Limb (tissue), 2 donors: ENCODE measurements at regions not wholly inside any gene's neighbourhood (a gene's known extent, or its start where the extent isn't known, plus 50 kb on each side); places are given as distances from the start of the nearest gene placed in this dataset.
A peak's percentile ranks its signal among the peaks of the same experiment; 100 is the strongest.

Source experiments
- DNase-seq, 2 donors: peaks; one replicate each; pipeline ENCODE4 v3.0.0-alpha.2; 2016; ENCODE audit errors: extremely low spot score in 2 of 2

DNA sequence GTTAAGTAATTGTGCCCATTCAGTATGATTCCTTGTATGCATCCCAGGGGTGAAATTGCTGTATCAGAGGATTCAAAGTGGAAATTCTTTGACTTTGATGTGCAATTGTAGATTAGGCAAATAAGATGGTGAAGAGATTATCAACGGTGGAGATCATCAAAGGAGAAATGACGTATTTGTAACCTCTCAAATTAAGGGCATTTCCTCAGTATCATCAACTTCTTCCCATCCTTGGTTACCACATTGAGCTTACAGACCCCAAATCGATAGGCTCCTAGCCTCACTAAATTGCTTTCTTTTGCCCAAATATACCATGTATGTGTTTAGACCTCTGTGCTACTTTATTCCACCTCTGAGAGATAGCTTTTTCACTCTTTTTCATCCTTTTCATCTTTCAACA is 213.1 kb upstream of the ZFP64 start:
- no peak for DNase-seq

DNA sequence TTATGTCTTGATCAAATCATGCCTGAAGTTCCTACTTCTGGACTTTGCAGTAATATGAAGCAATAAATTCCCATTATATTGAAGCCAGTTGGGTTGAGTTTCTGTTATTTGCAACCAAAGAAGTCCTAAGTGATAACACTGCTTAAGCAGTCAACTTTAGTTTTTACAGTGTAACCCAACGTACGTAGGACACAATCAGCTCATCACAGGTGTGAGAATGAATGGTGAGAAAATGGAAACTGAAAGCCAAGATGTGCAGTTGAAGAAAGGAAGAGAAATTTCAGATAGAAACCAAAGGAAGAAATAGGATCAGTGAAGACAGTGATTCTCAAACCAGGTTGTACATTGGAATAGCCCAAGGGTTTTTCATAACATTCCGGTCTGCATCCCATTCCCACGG is 211.4 kb upstream of the ZFP64 start:
- no peak for DNase-seq

GRCh38 chr20:52402514-52402913 is 210.9 kb upstream of the ZFP64 start:
- DNase-seq = no peak

DNA sequence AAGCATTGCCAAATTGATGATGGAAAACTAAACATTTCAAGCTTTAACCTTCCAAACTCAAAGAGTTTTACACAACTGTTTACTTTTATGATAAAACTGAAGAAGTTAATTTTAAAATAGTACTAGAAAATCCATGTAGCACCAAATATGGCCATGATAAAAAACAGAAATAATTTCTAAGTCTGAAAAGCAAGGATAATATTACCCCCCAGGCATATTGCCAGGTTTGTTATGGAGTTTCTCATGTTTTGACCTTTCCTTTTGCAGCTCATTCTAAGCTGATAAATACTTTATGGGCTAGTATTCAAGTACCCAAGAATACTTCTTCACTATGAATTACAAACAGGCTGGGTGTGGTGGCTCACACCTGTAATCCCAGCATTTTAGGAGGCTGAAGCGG is 209.9 kb upstream of the ZFP64 start:
- DNase-seq = no peak

- DNase-seq = no peak
Measured at GRCh38 chr20:52399352-52399751, 207.8 kb upstream of the ZFP64 start.

- no peak for DNase-seq
Measured at GRCh38 chr20:52389606-52390005, 198.0 kb upstream of the ZFP64 start.

DNA sequence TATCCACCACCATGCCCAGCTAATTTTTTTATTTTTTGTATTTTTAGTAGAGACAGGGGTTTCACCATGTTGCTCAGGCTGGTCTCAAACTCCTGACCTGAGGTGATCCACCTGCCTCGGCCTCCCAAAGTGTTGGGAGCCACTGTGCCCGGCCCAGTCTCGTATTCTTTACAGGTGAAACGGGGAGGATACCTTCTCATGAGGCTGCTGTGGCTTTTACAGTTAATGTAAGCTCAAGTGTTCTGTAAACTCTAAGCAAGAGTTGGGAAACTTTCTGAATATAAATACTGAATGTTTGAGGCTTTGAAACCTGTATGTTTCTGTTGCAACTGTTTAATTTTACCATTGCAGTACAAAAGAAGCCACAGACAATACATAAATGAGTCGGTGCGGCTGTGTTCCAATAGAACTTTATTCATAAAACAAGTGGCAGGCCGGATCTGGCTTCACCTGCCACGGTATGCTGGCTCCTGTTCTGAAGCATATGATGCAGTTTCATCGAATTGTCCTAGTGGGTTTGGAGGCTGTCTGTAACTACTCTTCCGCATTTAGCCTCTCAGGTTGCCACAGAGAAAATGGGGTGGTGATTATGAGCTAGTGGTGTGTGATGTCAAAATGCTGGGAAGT is 192.5 kb upstream of the ZFP64 start:
- DNase-seq = no peak

DNA sequence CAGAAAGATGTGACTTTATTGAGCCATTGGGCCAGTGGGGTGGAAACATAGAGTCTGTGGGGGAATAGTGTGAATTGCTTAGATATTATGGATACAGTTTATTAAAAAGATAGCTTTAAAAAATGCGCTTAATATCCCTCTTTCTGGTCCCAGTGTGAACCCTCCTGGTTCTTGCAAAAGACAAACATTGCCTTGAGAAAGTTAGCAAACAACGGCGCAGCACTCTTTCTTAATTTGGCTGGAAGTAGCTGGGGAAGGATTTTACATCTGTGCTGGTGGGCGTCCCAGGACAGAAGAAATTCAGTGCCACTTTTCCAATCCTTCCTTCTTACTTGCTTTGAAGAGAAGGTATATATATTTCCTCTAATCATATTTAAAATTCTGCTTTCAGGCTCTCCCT is 191.4 kb upstream of the ZFP64 start:
- no peak for DNase-seq

- DNase-seq = peak in 1 of 2 donors; percentile 44
Measured at GRCh38 chr20:52379723-52380336, 188.3 kb upstream of the ZFP64 start.

GRCh38 chr20:52372169-52372568 is 180.6 kb upstream of the ZFP64 start:
- no peak for DNase-seq

DNA sequence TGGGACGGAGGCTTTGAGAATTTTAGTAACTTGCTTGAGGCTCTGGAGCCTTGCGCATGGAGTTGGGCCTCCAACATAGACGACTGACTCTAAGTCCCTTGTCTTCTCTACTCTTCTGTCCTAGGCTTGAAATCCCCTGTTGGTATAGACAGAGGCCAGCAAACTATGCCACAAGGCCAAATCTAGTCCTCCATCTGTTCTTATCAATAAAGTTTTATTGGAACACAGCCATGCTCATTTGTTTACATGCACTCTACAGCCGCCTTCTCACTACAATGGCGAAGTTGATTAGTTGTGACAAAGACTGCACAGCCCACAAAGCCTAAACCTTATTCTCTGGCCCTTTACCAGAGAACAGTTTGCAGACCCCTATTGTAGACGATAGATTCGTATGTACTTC is 174.1 kb upstream of the ZFP64 start:
- no peak for DNase-seq

- no peak for DNase-seq
Measured at GRCh38 chr20:52364405-52364804, 172.8 kb upstream of the ZFP64 start.

DNA sequence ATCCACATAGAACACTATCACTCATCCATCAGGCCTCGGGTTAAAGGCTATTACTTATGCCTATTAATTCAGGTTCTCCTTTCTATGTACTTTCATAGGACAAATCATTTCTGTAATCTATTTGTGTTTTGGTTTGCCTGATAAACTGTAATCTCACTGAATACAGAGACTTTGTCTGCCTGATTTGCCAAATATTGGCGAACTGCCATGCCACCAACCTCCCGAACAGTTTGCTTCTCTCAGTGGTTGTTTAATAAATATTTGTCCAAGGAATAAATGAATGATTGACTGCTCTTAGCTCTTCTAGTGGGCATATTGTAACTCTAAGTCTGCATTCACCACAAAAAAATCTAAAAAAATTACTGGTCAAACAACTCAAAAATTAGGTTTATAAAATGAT is 170.1 kb upstream of the ZFP64 start:
- DNase-seq = no peak

GRCh38 chr20:52349806-52350205 is 158.2 kb upstream of the ZFP64 start:
- DNase-seq = no peak

DNA sequence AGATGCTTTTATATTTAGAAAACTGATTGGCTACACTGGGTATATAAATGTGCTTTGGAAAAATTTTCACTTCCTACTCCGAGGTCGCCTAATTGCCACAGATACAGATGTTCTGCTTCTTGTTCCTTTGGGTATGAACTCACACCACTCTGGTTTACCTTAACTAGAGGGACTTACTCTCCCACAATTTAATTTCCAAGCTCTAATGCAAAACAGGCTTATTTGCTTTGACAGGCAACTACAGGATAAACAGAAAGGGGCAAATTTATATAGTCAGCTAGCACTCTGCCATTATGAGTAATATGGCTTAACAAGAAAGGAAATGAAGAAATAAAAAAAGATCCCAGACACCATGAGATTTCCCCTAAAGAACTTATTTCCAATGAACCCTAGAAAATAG is 156.9 kb upstream of the ZFP64 start:
- no peak for DNase-seq

- no peak for DNase-seq
Measured at GRCh38 chr20:52346797-52347196, 155.2 kb upstream of the ZFP64 start.

DNA sequence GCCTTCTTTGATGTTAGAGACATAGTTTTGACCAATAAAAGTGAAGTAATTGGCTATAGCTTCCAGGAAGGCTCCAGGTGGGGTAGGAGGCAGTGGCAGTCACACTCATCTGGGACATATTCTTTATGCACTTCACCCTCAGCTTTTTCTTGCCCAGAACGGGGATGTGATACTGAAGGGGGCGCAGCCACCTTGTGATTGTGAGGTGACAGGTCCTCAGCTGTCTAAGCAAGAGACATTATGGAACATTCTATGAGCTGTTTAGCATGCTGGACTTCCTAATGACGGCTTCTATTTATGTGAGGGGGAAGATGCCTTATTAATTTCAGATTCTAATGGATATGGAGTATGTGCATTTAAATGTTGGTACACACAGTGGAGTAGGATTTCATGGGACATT is 151.3 kb upstream of the ZFP64 start:
- DNase-seq = no peak

DNA sequence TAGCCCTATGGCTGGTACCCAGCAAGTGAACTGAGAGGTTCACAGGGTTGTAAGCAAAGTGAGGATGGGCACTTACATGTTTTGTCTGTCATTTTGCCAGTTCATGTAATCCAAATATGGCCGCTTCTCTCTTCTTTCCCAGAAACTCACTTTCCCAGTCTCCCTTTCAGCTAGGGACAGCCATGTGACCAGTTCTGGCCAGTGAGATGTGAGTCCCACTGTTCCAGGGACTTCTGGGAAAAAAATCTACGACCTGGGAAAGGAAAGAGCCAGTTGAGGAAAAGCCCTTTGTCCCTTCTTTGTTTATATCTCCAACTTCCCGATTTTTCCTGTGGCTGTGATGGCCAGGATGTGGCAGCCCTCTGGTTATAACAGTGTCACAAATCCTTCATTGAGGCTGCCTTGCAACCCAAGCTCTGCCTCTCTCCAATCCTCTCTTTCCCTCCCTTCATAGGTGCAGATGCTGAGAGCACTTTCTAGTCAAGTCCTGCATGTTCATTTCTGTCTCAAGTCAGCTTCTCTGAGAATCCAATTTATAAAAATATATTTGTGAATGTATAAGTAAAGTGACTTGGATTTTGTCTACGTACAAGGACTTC is 148.6 kb upstream of the ZFP64 start:
- DNase-seq = no peak

DNA sequence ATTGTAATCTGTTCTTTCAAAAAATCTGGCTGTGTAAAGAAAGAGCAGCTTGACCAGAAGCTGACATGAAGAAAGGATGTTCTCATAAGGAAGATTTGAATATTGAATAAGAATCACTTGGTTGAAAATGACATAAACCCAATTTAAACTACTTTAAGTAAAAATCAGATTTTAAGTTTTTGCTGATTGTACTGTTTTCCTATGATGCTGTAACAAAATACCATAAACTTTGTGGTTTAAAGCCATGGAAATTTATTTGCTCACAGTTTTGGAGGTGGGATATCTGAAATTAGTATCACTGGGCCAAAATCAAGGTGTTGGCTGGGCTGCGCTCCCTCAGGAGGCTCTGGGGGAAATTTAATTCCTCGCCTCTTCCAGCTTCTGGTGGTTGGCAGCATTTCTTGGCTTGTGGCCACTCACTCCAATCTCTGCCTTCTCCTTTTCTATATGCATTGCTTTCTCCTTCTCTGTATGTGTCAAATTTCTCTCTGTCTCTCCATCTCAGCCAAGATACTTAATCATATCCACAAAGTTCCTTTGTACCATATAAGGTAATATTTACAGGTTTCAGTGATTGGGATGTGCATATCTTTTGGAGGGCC is 141.2 kb upstream of the ZFP64 start:
- DNase-seq = no peak

DNA sequence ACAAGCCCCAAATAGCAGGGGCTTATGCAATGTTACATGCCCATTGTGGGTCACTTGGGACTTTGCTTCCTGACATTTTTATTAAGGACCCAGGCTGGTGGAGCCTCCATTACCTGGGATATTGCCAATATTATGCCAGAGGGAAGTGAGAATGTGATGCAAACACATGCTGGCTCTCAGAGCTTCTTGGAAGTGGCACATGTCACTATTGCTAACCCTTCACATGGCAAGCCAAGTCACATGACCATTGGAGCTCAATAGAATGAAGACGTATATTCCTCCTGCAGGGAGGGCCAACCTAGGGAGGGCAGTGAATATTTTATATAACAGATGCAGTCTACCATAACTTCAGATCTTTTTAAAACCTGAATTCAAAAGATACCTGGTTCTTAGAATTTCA is 140.7 kb upstream of the ZFP64 start:
- no peak for DNase-seq

DNA sequence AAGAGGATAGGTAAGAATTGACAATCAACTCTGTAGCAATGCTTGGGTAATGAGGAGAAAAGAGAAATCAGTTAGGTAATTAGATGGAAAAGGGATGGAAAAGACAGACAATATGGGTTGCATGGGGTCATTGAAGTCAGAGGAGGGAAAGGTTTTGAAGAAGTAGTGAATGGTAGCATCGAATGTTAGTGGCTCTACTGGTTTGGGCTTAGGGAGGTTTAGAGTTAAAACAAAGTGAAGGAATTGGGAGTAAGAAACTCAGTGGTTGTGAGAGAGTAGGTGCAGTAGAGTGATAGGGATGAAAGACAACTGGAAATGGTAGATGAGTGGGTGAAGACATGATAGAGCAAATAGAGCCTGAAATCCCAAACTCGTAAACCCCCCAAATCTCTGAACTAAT is 140.1 kb upstream of the ZFP64 start:
- DNase-seq = no peak

DNA sequence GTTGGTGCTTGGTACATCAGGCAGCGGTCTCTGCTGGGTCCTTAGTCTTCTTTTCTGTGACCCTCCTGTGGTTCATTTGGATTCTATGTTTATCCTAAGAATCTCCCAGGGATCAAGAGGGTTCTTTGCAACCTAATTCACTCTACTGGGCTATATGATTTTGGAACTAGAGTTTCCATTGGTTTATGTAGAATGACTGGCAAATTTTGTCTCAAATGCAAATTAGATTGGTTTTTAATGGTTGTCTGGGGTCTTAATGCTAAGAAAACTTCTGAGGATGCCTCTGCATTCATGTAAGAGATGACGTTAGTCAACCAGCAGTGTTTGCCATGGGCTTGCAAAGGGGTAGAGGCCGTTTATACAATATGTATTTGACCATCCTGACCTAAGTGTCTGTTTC is 129.8 kb upstream of the ZFP64 start:
- no peak for DNase-seq

DNA sequence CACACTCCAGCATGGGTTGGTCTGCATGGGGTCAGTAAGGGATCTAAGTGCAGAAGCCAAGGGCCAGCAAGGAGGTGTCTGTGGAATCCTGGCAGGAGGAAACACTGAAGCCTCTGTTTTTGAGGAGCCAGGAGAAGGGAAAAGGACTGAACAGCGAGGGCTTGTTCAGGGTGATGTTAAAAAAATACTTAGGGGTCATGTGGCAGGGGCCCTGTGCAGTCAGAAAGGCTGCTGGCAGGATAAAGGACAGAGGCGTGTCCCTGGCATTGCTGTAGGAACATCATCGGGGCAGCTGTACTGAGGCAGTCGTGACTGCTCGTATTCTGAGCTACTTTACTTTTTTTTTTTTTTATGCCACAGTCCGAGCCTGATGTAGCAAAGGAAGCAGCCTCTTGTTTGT is 127.1 kb upstream of the ZFP64 start:
- DNase-seq = no peak
